Stomach (tissue), 4 donors: ENCODE measurements at regions not wholly inside any gene's neighbourhood (a gene's known extent, or its start where the extent isn't known, plus 50 kb on each side); places are given as distances from the start of the nearest gene placed in this dataset.

ENCODE experiments used
- CTCF ChIP-seq, 7 experiments: fragments of 450-650 bp in 4 of 7; fragments of 200-600 bp in 3 of 7; sonication (generic) in 3 of 7; IDR thresholded peaks; one replicate each; pipeline ENCODE4 v1.5.1; 2016 to 2019; ENCODE audit warnings: antibody characterized with exemption in 7 of 7, control low read depth in 2 of 7, mild to moderate bottlenecking in 1 of 7
- POLR2AphosphoS5 ChIP-seq, 3 donors: sonication (generic); formaldehyde crosslinking; IDR thresholded peaks; one replicate each; pipeline ENCODE4 v1.6.1; 2016; ENCODE audit warnings: antibody characterized with exemption in 3 of 3

GRCh38 chrX:63551856-63552255 lies 200.7 kb upstream of the SPIN4 start:
- TF ChIP-seq CTCF (IDR thresholded peaks at IDR 0.05), result no peak
- TF ChIP-seq POLR2AphosphoS5 (IDR thresholded peaks at IDR 0.05), result no peak
